ENCODE measurements at regions not wholly inside any gene's neighbourhood (a gene's known extent, or its start where the extent isn't known, plus 50 kb on each side); places are given as distances from the start of the nearest gene placed in this dataset.

- no peaks in the 10 kb centered on the region for H3K9me3 Mint-ChIP-seq (ENCODE audit: unreplicated experiment)
- no peaks in the 10 kb centered on the region for H3K4me1 Mint-ChIP-seq (ENCODE audit: low read depth, unreplicated experiment)
- FAIRE-seq = no peak
- H3K36me3 ChIP-seq (ENCODE audit: insufficient read depth, low read length) = no peaks in the 10 kb centered on the region
- H3K4me3 Mint-ChIP-seq (ENCODE audit: unreplicated experiment) = no peak overlapping the region
- H3K79me2 ChIP-seq (ENCODE audit: insufficient read depth, low read length) = no peaks in the 10 kb centered on the region
- no peaks in the 10 kb centered on the region for H3K27me3 ChIP-seq (ENCODE audit: insufficient read depth, low read length)
- peaks cover 3% of the 10 kb centered on the region for H3K27me3 Mint-ChIP-seq (ENCODE audit: low read depth, unreplicated experiment)
- no peak overlapping the region for H3K4me2 ChIP-seq (ENCODE audit: low read length)
- no peak overlapping the region for H3K9ac ChIP-seq (ENCODE audit: low read length)
- H3K27ac Mint-ChIP-seq (ENCODE audit: unreplicated experiment) = no peak overlapping the region
- no peak overlapping the region for H3K27ac ChIP-seq (ENCODE audit: low read depth, low read length)
- no peak overlapping the region for H3K4me3 ChIP-seq (ENCODE audit: insufficient read depth, low read depth, low read length)
- H2AFZ ChIP-seq (ENCODE audit: low read depth, low read length) = no peak overlapping the region
- no peaks in the 10 kb centered on the region for H3K4me1 ChIP-seq (ENCODE audit: insufficient read depth, low read length)
- no peak for DNase-seq (ENCODE audit: low read depth)
- H4K20me1 ChIP-seq (ENCODE audit: insufficient read depth, low read length) = no peaks in the 10 kb centered on the region
- H3K9me3 ChIP-seq (ENCODE audit: insufficient read depth, low read depth, low read length) = no peaks in the 10 kb centered on the region
- no peaks in the 10 kb centered on the region for H3K36me3 Mint-ChIP-seq (ENCODE audit: low read depth, unreplicated experiment)
- TF ChIP-seq EZH2 (IDR thresholded peaks at IDR 0.05; ENCODE audit: insufficient read depth, low read length) (no peak), CTCF (IDR thresholded peaks at IDR 0.05; ENCODE audit: insufficient read depth, low read depth, low read length) (no peak)
Observed at GRCh38 chr18:61273533-61273932, 59.7 kb upstream of the CDH20 start.

GRCh38 chr18:61274416-61274960 is 58.7 kb upstream of the CDH20 start:
- no peak for DNase-seq (ENCODE audit: low read depth)
- H3K4me3 Mint-ChIP-seq (ENCODE audit: unreplicated experiment) = no peak overlapping the region
- H3K9me3 ChIP-seq (ENCODE audit: insufficient read depth, low read depth, low read length) = no peaks in the 10 kb centered on the region
- no peak overlapping the region for H3K4me2 ChIP-seq (ENCODE audit: low read length)
- no peaks in the 10 kb centered on the region for H3K79me2 ChIP-seq (ENCODE audit: insufficient read depth, low read length)
- no peaks in the 10 kb centered on the region for H3K36me3 ChIP-seq (ENCODE audit: insufficient read depth, low read length)
- no peaks in the 10 kb centered on the region for H4K20me1 ChIP-seq (ENCODE audit: insufficient read depth, low read length)
- FAIRE-seq = no peak
- TF ChIP-seq CTCF (IDR thresholded peaks at IDR 0.05; ENCODE audit: insufficient read depth, low read depth, low read length) (no peak), EZH2 (IDR thresholded peaks at IDR 0.05; ENCODE audit: insufficient read depth, low read length) (no peak)
- no peaks in the 10 kb centered on the region for H3K4me1 Mint-ChIP-seq (ENCODE audit: low read depth, unreplicated experiment)
- H3K36me3 Mint-ChIP-seq (ENCODE audit: low read depth, unreplicated experiment) = no peaks in the 10 kb centered on the region
- no peak overlapping the region for H2AFZ ChIP-seq (ENCODE audit: low read depth, low read length)
- no peaks in the 10 kb centered on the region for H3K9me3 Mint-ChIP-seq (ENCODE audit: unreplicated experiment)
- H3K9ac ChIP-seq (ENCODE audit: low read length) = no peak overlapping the region
- no peak overlapping the region for H3K4me3 ChIP-seq (ENCODE audit: insufficient read depth, low read depth, low read length)
- peaks cover 3% of the 10 kb centered on the region for H3K27me3 Mint-ChIP-seq (ENCODE audit: low read depth, unreplicated experiment)
- H3K27ac ChIP-seq (ENCODE audit: low read depth, low read length) = no peak overlapping the region
- no peaks in the 10 kb centered on the region for H3K27me3 ChIP-seq (ENCODE audit: insufficient read depth, low read length)
- H3K4me1 ChIP-seq (ENCODE audit: insufficient read depth, low read length) = no peaks in the 10 kb centered on the region
- H3K27ac Mint-ChIP-seq (ENCODE audit: unreplicated experiment) = no peak overlapping the region

- FAIRE-seq = no peak
Observed at GRCh38 chr18:61277808-61278207, 55.4 kb upstream of the CDH20 start.

More at GRCh38 chr18:61277808-61278207, 55.4 kb upstream of the CDH20 start:
- Mint-ChIP-seq H3K4me3 (ENCODE audit: unreplicated experiment) (no peak overlapping the region), H3K9me3 (ENCODE audit: unreplicated experiment) (peaks cover 2% of the 10 kb centered on the region), H3K36me3 (ENCODE audit: low read depth, unreplicated experiment) (no peaks in the 10 kb centered on the region), H3K4me1 (ENCODE audit: low read depth, unreplicated experiment) (no peaks in the 10 kb centered on the region), H3K27me3 (ENCODE audit: low read depth, unreplicated experiment) (peaks cover 3% of the 10 kb centered on the region), H3K27ac (ENCODE audit: unreplicated experiment) (no peak overlapping the region)
- no peaks in the 10 kb centered on the region for H3K9me3 ChIP-seq (ENCODE audit: insufficient read depth, low read depth, low read length)
- H3K4me1 ChIP-seq (ENCODE audit: insufficient read depth, low read length) = no peaks in the 10 kb centered on the region
- H2AFZ ChIP-seq (ENCODE audit: low read depth, low read length) = no peak overlapping the region
- H3K9ac ChIP-seq (ENCODE audit: low read length) = no peak overlapping the region
- TF ChIP-seq CTCF (IDR thresholded peaks at IDR 0.05; ENCODE audit: insufficient read depth, low read depth, low read length) = no peak
- TF ChIP-seq EZH2 (IDR thresholded peaks at IDR 0.05; ENCODE audit: insufficient read depth, low read length) = no peak
- H3K79me2 ChIP-seq (ENCODE audit: insufficient read depth, low read length) = no peaks in the 10 kb centered on the region
- H3K27me3 ChIP-seq (ENCODE audit: insufficient read depth, low read length) = no peaks in the 10 kb centered on the region
- H4K20me1 ChIP-seq (ENCODE audit: insufficient read depth, low read length) = no peaks in the 10 kb centered on the region
- H3K4me3 ChIP-seq (ENCODE audit: insufficient read depth, low read depth, low read length) = no peak overlapping the region
- no peak overlapping the region for H3K27ac ChIP-seq (ENCODE audit: low read depth, low read length)
- DNase-seq (ENCODE audit: low read depth) = no peak
- H3K36me3 ChIP-seq (ENCODE audit: insufficient read depth, low read length) = no peaks in the 10 kb centered on the region
- H3K4me2 ChIP-seq (ENCODE audit: low read length) = no peak overlapping the region

Measured in astrocyte (in vitro differentiated cells and primary cell).